Nephron progenitor cell (in vitro differentiated cells): ENCODE measurements at regions not wholly inside any gene's neighbourhood (a gene's known extent, or its start where the extent isn't known, plus 50 kb on each side); places are given as distances from the start of the nearest gene placed in this dataset.

Experiments used
- DNase-seq: peaks from one replicate; pipeline ENCODE4 v3.0.0; 2021
- H3K27ac Mint-ChIP-seq: 2 replicates; pipeline ENCODE4 v1.8.0; 2021; ENCODE audit warnings: mild to moderate bottlenecking, moderate library complexity, mixed read lengths
- H3K27me3 Mint-ChIP-seq: 2 replicates; pipeline ENCODE4 v1.8.0; 2021; ENCODE audit warnings: mild to moderate bottlenecking, low read depth, mixed read lengths; ENCODE audit not compliant: poor library complexity
- H3K36me3 Mint-ChIP-seq: 2 replicates; pipeline ENCODE4 v1.8.0; 2021; ENCODE audit warnings: low read depth, mixed read lengths
- H3K4me1 Mint-ChIP-seq: 2 replicates; pipeline ENCODE4 v1.8.0; 2021; ENCODE audit warnings: mixed read lengths
- H3K4me3 Mint-ChIP-seq: 2 replicates; pipeline ENCODE4 v1.8.0; 2021; ENCODE audit warnings: mild to moderate bottlenecking, moderate library complexity, mixed read lengths
- H3K9me3 Mint-ChIP-seq: 2 replicates; pipeline ENCODE4 v1.8.0; 2021; ENCODE audit warnings: mild to moderate bottlenecking, moderate library complexity, mixed read lengths
- TF ChIP-seq, protein P1 (sequence below): fragments of 200-600 bp; sonication (generic); IDR thresholded peaks from 2 replicates; pipeline ENCODE4 v1.5.0; 2021; ENCODE audit warnings: antibody characterized with exemption

- no peaks in the 10 kb centered on the region for H3K4me1 Mint-ChIP-seq
- no peak overlapping the region for H3K4me3 Mint-ChIP-seq
- no peak for DNase-seq
- no peaks in the 10 kb centered on the region for H3K9me3 Mint-ChIP-seq
- TF ChIP-seq, protein P1, sequence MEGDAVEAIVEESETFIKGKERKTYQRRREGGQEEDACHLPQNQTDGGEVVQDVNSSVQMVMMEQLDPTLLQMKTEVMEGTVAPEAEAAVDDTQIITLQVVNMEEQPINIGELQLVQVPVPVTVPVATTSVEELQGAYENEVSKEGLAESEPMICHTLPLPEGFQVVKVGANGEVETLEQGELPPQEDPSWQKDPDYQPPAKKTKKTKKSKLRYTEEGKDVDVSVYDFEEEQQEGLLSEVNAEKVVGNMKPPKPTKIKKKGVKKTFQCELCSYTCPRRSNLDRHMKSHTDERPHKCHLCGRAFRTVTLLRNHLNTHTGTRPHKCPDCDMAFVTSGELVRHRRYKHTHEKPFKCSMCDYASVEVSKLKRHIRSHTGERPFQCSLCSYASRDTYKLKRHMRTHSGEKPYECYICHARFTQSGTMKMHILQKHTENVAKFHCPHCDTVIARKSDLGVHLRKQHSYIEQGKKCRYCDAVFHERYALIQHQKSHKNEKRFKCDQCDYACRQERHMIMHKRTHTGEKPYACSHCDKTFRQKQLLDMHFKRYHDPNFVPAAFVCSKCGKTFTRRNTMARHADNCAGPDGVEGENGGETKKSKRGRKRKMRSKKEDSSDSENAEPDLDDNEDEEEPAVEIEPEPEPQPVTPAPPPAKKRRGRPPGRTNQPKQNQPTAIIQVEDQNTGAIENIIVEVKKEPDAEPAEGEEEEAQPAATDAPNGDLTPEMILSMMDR: peak; percentile 66
- peaks cover 3% of the 10 kb centered on the region for H3K27me3 Mint-ChIP-seq
- no peak overlapping the region for H3K27ac Mint-ChIP-seq
- H3K36me3 Mint-ChIP-seq: no peaks in the 10 kb centered on the region
These were observed 248.2 kb upstream of the KLF14 start for GRCh38 chr7:130982160-130982638.

GRCh38 chr7:130982651-130983050, 248.6 kb upstream of the KLF14 start:
- no peaks in the 10 kb centered on the region for H3K9me3 Mint-ChIP-seq
- no peaks in the 10 kb centered on the region for H3K4me1 Mint-ChIP-seq
- no peak overlapping the region for H3K4me3 Mint-ChIP-seq
- DNase-seq: no peak
- H3K27ac Mint-ChIP-seq: no peak overlapping the region
- H3K27me3 Mint-ChIP-seq: peaks cover 3% of the 10 kb centered on the region
- no peaks in the 10 kb centered on the region for H3K36me3 Mint-ChIP-seq
- TF ChIP-seq, protein P1: no peak

DNA sequence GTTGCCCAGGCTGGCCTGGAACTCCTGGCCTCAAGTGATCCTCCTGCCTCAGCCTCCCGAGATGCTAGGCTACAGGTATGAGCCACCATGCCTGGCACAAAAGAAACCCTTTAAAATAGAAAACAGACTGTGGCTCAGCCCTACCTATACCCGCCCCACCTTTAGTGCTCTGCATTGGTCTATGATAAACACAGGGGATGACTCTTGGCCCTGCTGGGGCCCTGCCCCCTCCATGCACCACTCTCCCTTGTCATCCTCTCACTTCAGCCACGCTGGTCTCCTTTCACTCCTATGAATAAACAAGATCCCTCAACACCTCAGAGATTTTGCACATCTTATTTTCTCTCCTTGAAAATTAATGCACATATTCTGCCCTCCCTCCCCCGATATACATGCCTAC, 251.4 kb upstream of the KLF14 start:
- Mint-ChIP-seq H3K4me1 (peaks cover 16% of the 10 kb centered on the region), H3K27me3 (peaks cover 4% of the 10 kb centered on the region), H3K27ac (no peak overlapping the region), H3K36me3 (no peaks in the 10 kb centered on the region), H3K9me3 (no peaks in the 10 kb centered on the region), H3K4me3 (no peak overlapping the region)
- no peak for DNase-seq
- TF ChIP-seq, protein P1: no peak

- H3K4me3 Mint-ChIP-seq: no peak overlapping the region
- peaks cover 16% of the 10 kb centered on the region for H3K4me1 Mint-ChIP-seq
- no peaks in the 10 kb centered on the region for H3K9me3 Mint-ChIP-seq
- H3K27ac Mint-ChIP-seq: no peak overlapping the region
- peaks cover 7% of the 10 kb centered on the region for H3K27me3 Mint-ChIP-seq
- TF ChIP-seq, protein P1: no peak
- no peak for DNase-seq
- no peaks in the 10 kb centered on the region for H3K36me3 Mint-ChIP-seq
These were observed 252.3 kb upstream of the KLF14 start for GRCh38 chr7:130986261-130986690.

GRCh38 chr7:130987092-130987491, 253.1 kb upstream of the KLF14 start:
- Mint-ChIP-seq H3K9me3 (no peaks in the 10 kb centered on the region), H3K4me1 (peaks cover 18% of the 10 kb centered on the region), H3K36me3 (no peaks in the 10 kb centered on the region), H3K27me3 (peaks cover 7% of the 10 kb centered on the region), H3K4me3 (no peak overlapping the region), H3K27ac (no peak overlapping the region)
- no peak for DNase-seq
- TF ChIP-seq, protein P1: no peak

DNA sequence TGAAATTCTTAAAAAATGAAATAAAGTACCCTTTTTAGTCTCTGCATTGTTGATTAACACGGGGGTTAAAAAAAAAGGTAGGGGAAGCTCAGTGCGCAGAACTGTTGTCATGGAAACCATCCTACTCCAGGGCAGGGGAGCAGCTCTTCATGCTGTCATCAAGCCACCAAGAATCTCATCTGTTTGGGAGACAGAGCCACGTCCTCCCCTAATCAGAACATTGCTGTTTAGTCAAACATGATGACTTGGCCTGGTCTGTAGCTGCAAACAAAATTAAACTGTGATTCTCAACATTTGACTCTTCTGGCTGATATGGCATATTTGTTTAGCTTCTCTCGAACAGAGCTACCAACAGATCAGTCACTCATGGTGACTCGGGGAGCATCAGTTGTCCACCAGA, 254.4 kb upstream of the KLF14 start:
- DNase-seq: no peak
- Mint-ChIP-seq H3K4me3 (no peak overlapping the region), H3K9me3 (no peaks in the 10 kb centered on the region), H3K36me3 (no peaks in the 10 kb centered on the region), H3K27ac (no peak overlapping the region), H3K27me3 (peaks cover 7% of the 10 kb centered on the region), H3K4me1 (peaks cover 19% of the 10 kb centered on the region)
- TF ChIP-seq, protein P1: no peak
